K562 (cell line): ENCODE measurements at regions not wholly inside any gene's neighbourhood (a gene's known extent, or its start where the extent isn't known, plus 50 kb on each side); places are given as distances from the start of the nearest gene placed in this dataset.
"Not testable (repeated sequence)": the region's sequence is repeated elsewhere in the genome, so short reads cannot be mapped to it uniquely, and the experiment has no call there.

ENCODE experiments used
- ATAC-seq: fragments of 200-7000 bp; cut with Tn5 transposase; 3 replicates; pipeline ENCODE4 v1.9.1; 2020; ENCODE audit warnings: moderate library complexity
- BruUV-seq: library from RNA; stranded (reverse); fragments of 400-500 nt; replicated peaks from 2 replicates; lab custom pipeline; 2021; lab: Mats Ljungman, UMichigan
- CTCF ChIA-PET: fragments of 300-600 bp; formaldehyde crosslinking; extraction: SDS; loops from one replicate; lab custom pipeline; 2021; ENCODE audit warnings: low intra/inter-chr PET ratio; lab: Yijun Ruan, JAX
- POLR2A ChIA-PET: fragments of 300-600, 350-650 bp; sonication (Branson Sonifier 250); formaldehyde crosslinking; extraction: SDS; loops from one replicate; lab custom pipeline; 2021; ENCODE audit warnings: antibody characterized with exemption, inconsistent platforms; lab: Yijun Ruan, JAX
- DNase-seq, 4 experiments: peaks; one replicate each; pipeline versions ENCODE4 v3.0.0 to v3.0.0-alpha.2; 2011 to 2018; ENCODE audit warnings: low spot score in 3 of 4, mixed read lengths in 3 of 4; ENCODE audit errors: extremely low read depth in 1 of 4
- FAIRE-seq: peaks from 2 replicates; lab custom pipeline; 2011; peaks lifted over from hg19 to GRCh38; lab: Jason Lieb, UNC
- H2AFZ ChIP-seq: 2 replicates; pipeline ENCODE4 v1.6.0; 2011; ENCODE audit warnings: low read depth, low read length, control low read depth, inconsistent platforms
- H3K27ac ChIP-seq: fragments of 200-600 bp; 3 replicates; pipeline ENCODE4 v1.8.0; 2011; ENCODE audit warnings: low read depth, mild to moderate bottlenecking, control low read depth, inconsistent platforms, low read length, moderate library complexity, mixed read lengths; ENCODE audit errors: extremely low read depth
- H3K27me3 ChIP-seq, 2 experiments: fragments of 300-600 bp in 1 of 2; 2 replicates in 1 of 2; 3 replicates in 1 of 2; pipeline versions ENCODE4 v1.6.0 to v1.8.0; 2011; ENCODE audit warnings: inconsistent platforms in 2 of 2, low read length in 2 of 2, mild to moderate bottlenecking in 1 of 2, mixed read lengths in 1 of 2, moderate library complexity in 1 of 2; ENCODE audit not compliant: control insufficient read depth in 2 of 2, insufficient read depth in 2 of 2
- H3K36me3 ChIP-seq: fragments of 300-600 bp; 3 replicates; pipeline ENCODE4 v1.8.0; 2011; ENCODE audit warnings: mild to moderate bottlenecking, low read length, inconsistent platforms; ENCODE audit not compliant: control insufficient read depth, insufficient read depth
- H3K4me1 ChIP-seq, 2 experiments: fragments of 200-600 bp in 1 of 2; replicated peaks in 1 of 2; 2 replicates in 1 of 2; 3 replicates in 1 of 2; pipeline versions ENCODE4 v1.5.1 to v1.8.0; 2011; ENCODE audit warnings: inconsistent platforms in 2 of 2, low read length in 2 of 2, mild to moderate bottlenecking in 1 of 2, mixed read lengths in 1 of 2, moderate library complexity in 1 of 2; ENCODE audit not compliant: control insufficient read depth in 2 of 2, insufficient read depth in 2 of 2
- H3K4me2 ChIP-seq: 2 replicates; pipeline ENCODE4 v1.6.1; 2011; ENCODE audit warnings: low read length, control low read depth, inconsistent platforms, mixed read lengths; ENCODE audit not compliant: insufficient read depth
- H3K4me3 ChIP-seq: fragments of 200-600 bp; sonication (generic), shearing (Covaris generic); 2 replicates; pipeline ENCODE4 v1.5.1; 2016; ENCODE audit warnings: control low read depth, inconsistent platforms
- H3K79me2 ChIP-seq: fragments of 200-600 bp; 3 replicates; pipeline ENCODE4 v1.8.0; 2011; ENCODE audit warnings: low read length, inconsistent platforms; ENCODE audit not compliant: control insufficient read depth, insufficient read depth
- H3K9ac ChIP-seq, 2 experiments: 2 replicates each; pipeline versions ENCODE4 v1.6.0 to v1.6.1; 2011; ENCODE audit warnings: low read depth in 2 of 2, low read length in 2 of 2, control low read depth in 1 of 2, inconsistent platforms in 1 of 2, mild to moderate bottlenecking in 1 of 2, mixed read lengths in 1 of 2; ENCODE audit not compliant: insufficient read depth in 1 of 2
- H3K9me1 ChIP-seq: one replicate; pipeline ENCODE4 v1.6.0; 2011; ENCODE audit warnings: inconsistent platforms, mild to moderate bottlenecking, low read length, moderate library complexity; ENCODE audit not compliant: control insufficient read depth, insufficient read depth
- H3K9me3 ChIP-seq: replicated peaks from 2 replicates; pipeline ENCODE4 v1.5.1; 2011; ENCODE audit warnings: low read depth, low read length, inconsistent platforms; ENCODE audit not compliant: control insufficient read depth, insufficient read depth
- H4K20me1 ChIP-seq: replicated peaks from 2 replicates; pipeline ENCODE4 v1.6.1; 2011; ENCODE audit warnings: low read length, inconsistent platforms, mixed read lengths; ENCODE audit not compliant: control insufficient read depth, insufficient read depth
- WGBS: fragments of 100-300 bp; shearing (Covaris generic); methylation state at CpG from one replicate; pipeline ENCODE4 v1.1.6; 2016; ENCODE audit warnings: low coverage, mixed read lengths; ENCODE audit not compliant: insufficient coverage; ENCODE audit errors: missing lambda C conversion rate; 5-methylcytosine and 5-hydroxymethylcytosine counted together
- in situ Hi-C: fragments of 300-500 bp; cut with MboI; formaldehyde crosslinking; loops from 4 replicates; pipeline ENCODE4 v1.15.0; 2018; ENCODE audit warnings: inconsistent platforms, mixed read lengths
- intact Hi-C: fragments of 100-400 bp; cut with micrococcal nuclease; formaldehyde crosslinking; loops from 2 replicates; pipeline ENCODE4 v1.14.2; 2022
- TF ChIP-seq, protein P1 (sequence below), 3 experiments: fragments of 200-800 bp in 1 of 3; fragments of 250-450 bp in 1 of 3; fragments of 450-650 bp in 1 of 3; sonication (Bioruptor Pico) in 1 of 3; sonication (Bioruptor generic) in 1 of 3; formaldehyde crosslinking in 1 of 3; IDR thresholded peaks; 2 replicates each; pipeline versions ENCODE4 v1.6.1 to v1.8.0; 2016 to 2022; ENCODE audit warnings: mild to moderate bottlenecking in 2 of 3, missing genetic modification characterization in 2 of 3, missing compliant biosample characterization in 1 of 3, moderate library complexity in 1 of 3

DNA sequence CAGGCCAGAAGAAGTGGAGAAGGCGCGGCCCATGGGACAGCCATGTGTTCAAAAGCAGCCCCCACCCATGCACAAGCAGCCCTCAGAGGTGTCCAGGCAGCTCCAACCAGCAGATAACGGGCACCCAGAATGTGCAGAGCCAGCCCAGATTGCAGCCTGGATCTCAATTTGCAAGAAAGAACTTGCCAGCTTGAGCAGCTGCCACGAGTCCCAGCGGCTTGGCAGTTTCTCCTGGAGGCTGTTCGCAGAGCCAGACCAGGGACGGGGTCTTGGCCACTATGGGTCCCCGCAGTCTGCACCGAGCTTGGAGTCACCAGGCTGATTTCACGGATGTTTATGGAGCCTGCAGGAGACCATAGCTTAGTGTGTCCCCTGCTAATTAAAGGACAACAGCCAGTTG, 61.4 kb upstream of the SULF2 start:
- DNase-seq, FAIRE-seq, H4K20me1 ChIP-seq, CTCF ChIA-PET, H3K4me3 ChIP-seq, H3K79me2 ChIP-seq, in situ Hi-C loops, H3K4me1 ChIP-seq, H3K9me1 ChIP-seq, ATAC-seq, H3K4me2 ChIP-seq, BruUV-seq, H3K36me3 ChIP-seq, POLR2A ChIA-PET, H2AFZ ChIP-seq, H3K27ac ChIP-seq: not testable (repeated sequence)
- intact Hi-C loops: loop anchor here (10.0 kb wide), 1 partner anchor 48 kb away; no protein-coding TSS in a partner anchor
- WGBS: under 1% methylated on average over 10 of the region's 10 CpGs
- H3K27me3 ChIP-seq: peaks cover 0 to 17% of the 10 kb centered on the region in 2 experiments; a peak in 3 of 5 replicates
- TF ChIP-seq, protein P1, sequence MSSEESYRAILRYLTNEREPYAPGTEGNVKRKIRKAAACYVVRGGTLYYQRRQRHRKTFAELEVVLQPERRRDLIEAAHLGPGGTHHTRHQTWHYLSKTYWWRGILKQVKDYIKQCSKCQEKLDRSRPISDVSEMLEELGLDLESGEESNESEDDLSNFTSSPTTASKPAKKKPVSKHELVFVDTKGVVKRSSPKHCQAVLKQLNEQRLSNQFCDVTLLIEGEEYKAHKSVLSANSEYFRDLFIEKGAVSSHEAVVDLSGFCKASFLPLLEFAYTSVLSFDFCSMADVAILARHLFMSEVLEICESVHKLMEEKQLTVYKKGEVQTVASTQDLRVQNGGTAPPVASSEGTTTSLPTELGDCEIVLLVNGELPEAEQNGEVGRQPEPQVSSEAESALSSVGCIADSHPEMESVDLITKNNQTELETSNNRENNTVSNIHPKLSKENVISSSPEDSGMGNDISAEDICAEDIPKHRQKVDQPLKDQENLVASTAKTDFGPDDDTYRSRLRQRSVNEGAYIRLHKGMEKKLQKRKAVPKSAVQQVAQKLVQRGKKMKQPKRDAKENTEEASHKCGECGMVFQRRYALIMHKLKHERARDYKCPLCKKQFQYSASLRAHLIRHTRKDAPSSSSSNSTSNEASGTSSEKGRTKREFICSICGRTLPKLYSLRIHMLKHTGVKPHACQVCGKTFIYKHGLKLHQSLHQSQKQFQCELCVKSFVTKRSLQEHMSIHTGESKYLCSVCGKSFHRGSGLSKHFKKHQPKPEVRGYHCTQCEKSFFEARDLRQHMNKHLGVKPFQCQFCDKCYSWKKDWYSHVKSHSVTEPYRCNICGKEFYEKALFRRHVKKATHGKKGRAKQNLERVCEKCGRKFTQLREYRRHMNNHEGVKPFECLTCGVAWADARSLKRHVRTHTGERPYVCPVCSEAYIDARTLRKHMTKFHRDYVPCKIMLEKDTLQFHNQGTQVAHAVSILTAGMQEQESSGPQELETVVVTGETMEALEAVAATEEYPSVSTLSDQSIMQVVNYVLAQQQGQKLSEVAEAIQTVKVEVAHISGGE (CRISPR knock-in tag; IDR thresholded peaks at IDR 0.05): peak in 1 of 3 experiments; percentile 37; a peak in 1 of 6 replicates
- TF ChIP-seq, all 486 proteins: peak for 1; not testable (repeated sequence) for 485
- H3K9me3 ChIP-seq, H3K9ac ChIP-seq: not testable (repeated sequence)
